ENCODE measurements at regions not wholly inside any gene's neighbourhood (a gene's known extent, or its start where the extent isn't known, plus 50 kb on each side); places are given as distances from the start of the nearest gene placed in this dataset.
"Not testable (repeated sequence)": the region's sequence is repeated elsewhere in the genome, so short reads cannot be mapped to it uniquely, and the experiment has no call there.

DNA sequence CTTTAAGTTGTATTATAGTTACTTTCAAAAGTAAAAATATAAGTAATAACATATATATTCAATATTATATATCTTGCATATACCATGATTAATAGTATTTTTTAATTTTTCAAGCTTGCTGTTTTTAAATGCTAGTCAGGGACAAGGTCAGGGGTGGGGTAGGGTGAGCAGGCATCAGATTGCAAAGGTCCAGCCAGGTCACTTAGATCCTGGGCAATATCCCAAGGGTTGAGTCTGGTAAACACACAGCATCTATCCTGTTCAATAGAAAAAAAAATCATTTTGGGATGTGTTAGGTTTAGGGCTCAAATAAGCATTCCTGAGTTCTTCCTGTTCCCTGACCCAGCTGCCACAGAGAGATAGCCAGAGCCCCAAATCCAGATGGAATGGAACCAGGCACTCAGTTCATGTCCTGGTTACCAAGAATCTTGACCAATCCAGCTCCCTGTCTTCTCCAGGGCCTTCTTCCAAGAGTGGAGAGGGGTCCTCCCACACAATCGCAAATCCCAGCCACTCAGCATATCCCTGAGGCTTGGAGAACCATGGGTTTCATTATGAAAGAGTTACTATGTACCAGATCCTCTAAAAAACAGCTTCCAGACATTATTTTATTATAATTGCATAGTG lies 134.9 kb upstream of the TOP1 start:
- DNase-seq (ENCODE audit: low read depth), result no peak

- no peak for DNase-seq (ENCODE audit: low read depth)
Observed at GRCh38 chr20:40894237-40894630, 134.4 kb upstream of the TOP1 start.

GRCh38 chr20:40895182-40895581 lies 133.4 kb upstream of the TOP1 start:
- DNase-seq (ENCODE audit: low read depth), result no peak

GRCh38 chr20:40896814-40897700 lies 131.6 kb upstream of the TOP1 start:
- DNase-seq (ENCODE audit: low read depth), result no peak

DNA sequence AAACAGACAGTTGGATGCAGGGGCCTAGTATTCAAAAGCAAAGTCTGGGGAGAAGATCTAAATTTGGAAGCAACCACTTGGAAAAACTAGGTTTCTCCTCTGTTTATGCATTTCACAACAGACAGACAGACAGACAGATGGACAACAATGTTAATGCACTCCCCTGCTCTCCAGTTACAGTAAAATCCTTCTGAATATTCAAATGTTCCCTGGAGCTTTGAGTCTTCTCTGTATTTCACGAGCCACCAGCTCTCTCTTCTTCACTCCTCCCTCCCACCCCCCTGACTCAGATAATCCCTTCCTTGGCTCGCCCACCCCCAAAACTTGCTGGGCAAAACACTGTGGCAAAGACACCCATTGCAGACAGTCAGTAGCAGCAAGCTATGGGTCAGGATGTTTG lies 129.3 kb upstream of the TOP1 start:
- DNase-seq (ENCODE audit: low read depth), result no peak

GRCh38 chr20:40900666-40901215 lies 127.9 kb upstream of the TOP1 start:
- no peak for DNase-seq (ENCODE audit: low read depth)

DNA sequence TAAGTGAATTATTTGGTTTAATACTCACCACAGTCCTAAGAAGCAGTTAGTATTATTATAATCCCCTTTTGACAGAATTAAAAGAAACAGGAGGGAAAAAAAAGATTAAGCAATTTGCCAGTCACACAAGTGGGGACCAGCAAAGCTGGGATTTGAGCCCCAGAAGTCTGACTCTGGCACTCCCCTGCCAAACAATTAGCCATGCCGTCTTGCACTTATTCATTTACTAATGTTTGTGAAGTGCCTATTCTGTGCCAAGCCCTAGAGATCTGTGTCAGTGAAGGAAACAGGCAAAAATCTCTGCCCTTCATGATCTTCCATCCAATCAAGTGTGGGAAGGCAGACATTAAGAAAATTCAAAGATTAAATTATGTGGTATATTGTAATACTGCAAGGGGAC lies 126.0 kb upstream of the TOP1 start:
- no peak for DNase-seq (ENCODE audit: low read depth)

DNA sequence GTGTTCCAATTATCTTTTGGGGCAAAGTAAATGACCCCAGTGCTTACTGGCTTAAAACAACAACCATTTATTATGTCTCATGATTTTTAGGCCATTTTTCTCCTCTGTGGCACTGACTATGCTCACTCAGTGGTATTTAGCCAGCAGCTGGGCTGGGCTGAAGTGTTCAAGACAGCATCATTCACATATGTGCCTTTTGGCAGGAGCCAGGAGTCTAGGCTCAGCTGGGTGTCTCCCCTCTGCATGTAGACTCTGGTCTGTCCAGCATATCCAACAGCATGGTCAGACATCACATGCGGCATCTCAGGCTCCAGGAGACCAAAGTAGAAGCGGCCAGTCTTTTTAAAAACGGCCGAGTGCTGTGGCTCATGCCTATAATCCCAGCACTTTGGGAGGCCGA lies 120.3 kb upstream of the TOP1 start:
- no peak for DNase-seq (ENCODE audit: low read depth)

DNA sequence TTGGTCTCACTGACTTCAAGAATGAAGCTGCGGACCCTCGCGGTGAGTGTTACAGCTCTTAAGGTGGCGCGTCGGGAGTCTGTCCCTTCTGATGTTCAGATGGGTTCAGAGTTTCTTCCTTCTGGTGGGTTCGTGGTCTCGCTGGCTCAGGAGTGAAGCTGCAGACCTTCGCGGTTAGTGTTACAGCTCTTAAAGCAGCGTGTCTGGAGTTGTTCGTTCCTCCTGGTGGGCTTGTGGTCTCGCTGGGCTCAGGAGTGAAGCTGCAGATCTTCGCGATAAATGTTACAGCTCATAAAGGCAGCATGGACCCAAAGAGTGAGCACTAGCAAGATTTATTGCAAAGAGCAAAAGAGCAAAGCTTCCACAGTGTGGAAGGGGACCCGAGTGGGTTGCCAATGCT lies 119.1 kb upstream of the TOP1 start:
- not testable (repeated sequence) for DNase-seq (ENCODE audit: low read depth)

GRCh38 chr20:40910436-40910835 lies 118.2 kb upstream of the TOP1 start:
- DNase-seq (ENCODE audit: low read depth), result not testable (repeated sequence)

DNA sequence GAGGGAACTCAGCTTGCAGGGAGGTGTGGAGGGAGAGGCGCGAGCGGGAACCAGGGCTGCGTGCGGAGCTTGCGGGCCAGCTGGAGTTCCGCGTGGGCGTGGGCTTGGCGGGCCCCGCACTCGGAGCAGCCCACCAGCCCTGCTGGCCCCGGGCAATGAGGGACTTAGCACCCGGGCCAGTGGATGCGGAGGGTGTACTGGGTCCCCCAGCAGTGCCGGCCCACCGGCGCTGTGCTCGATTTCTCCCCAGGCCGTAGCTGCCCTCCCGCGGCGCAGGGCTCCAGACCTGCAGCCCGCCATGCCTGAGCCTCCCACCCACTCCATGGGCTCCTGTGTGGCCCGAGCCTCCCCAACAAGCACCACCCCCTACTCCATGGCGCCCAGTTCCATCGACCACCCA lies 117.5 kb upstream of the TOP1 start:
- DNase-seq (ENCODE audit: low read depth), result not testable (repeated sequence)

GRCh38 chr20:40913224-40914185 lies 115.1 kb upstream of the TOP1 start:
- DNase-seq (ENCODE audit: low read depth), result no peak

- no peak for DNase-seq (ENCODE audit: low read depth)
Observed at GRCh38 chr20:40915756-40916155, 112.9 kb upstream of the TOP1 start.

- DNase-seq (ENCODE audit: low read depth), result no peak
Observed at GRCh38 chr20:40916276-40916675, 112.3 kb upstream of the TOP1 start.

GRCh38 chr20:40920291-40920690 lies 108.3 kb upstream of the TOP1 start:
- DNase-seq (ENCODE audit: low read depth), result no peak

DNA sequence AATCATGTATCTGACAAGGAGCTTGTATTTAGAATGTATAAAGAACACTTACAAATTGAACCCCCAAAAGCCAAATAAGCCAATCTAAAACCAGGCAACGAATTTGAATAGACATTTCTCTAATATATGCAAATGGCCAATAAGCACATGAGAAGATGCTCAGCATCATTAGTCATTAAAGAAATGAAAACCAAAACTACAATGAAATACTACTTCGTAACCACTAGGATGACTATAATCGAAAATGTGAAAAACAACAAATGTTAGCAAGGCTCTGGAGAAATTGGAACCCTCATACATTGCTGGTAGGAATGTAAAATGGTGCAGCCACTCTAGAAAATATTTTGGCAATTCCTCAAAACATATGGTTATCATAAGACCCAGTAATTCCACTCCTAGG lies 105.8 kb upstream of the TOP1 start:
- DNase-seq (ENCODE audit: low read depth), result no peak

- no peak for DNase-seq (ENCODE audit: low read depth)
Observed at GRCh38 chr20:40925829-40926510, 102.7 kb upstream of the TOP1 start.

- DNase-seq (ENCODE audit: low read depth), result no peak
Observed at GRCh38 chr20:40926928-40927327, 101.7 kb upstream of the TOP1 start.

GRCh38 chr20:40930561-40930960 lies 98.1 kb upstream of the TOP1 start:
- DNase-seq (ENCODE audit: low read depth), result no peak

DNA sequence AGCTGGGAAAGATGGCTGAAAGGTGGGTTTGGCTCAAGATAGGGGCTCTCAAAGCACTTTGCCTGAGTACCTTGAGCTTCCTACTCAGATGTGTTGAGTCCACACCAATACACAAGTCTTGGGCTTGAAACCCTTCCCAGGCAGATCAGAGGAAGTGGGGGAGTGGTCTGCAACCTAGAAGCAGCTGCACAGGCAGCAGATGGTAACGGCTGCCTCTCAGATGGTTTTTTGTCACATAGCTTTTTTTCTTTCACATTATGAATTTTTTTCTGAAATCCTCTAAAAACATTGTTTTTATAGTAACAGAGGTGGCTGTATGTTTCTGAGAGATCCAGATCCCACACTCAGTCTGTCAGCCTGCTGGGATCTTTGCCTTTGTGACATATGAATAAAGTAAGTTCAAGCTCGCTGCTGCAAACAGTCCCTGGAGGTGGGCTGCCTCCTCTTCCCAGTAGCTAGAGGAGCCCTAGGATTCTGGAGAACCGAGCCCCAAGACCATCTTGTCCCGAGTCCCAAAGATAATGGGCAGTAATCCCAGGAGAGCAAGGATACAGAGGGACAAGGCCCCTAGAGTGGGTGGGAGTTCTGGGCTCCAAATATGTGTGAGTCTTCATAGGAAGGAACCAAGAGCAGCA lies 97.1 kb upstream of the TOP1 start:
- DNase-seq (ENCODE audit: low read depth), result no peak

DNA sequence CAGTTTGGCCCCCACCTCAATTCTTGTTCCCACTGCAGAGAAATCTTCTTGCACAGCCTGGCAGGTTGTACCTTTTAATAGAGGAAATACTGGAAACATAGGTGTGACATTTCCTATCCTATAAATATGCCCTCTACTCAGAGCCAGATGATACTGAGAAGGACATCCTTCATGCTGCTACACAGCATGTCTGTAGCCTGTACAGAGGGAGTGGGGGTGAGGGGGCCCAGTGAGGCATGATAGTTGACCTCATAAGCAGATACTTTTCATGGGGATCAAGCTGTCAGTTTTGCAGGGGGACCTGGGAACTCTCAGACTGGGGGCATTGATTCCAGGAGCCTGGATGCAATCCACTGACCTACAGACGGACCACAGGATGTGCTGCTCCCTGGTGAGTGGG lies 96.2 kb upstream of the TOP1 start:
- no peak for DNase-seq (ENCODE audit: low read depth)
